ENCODE measurements at regions not wholly inside any gene's neighbourhood (a gene's known extent, or its start where the extent isn't known, plus 50 kb on each side); places are given as distances from the start of the nearest gene placed in this dataset.

- H3K4me1 ChIP-seq (ENCODE audit: low read depth, poor library complexity, severe bottlenecking): no peaks in the 10 kb centered on the region
- H3K4me3 ChIP-seq (IDR thresholded peaks at IDR 0.05; ENCODE audit: insufficient read depth, low read depth, low read length): no peak overlapping the region
- no peak overlapping the region for H3K9ac ChIP-seq
- no peaks in the 10 kb centered on the region for H3K36me3 ChIP-seq (ENCODE audit: insufficient read depth)
- no peak overlapping the region for H3K4me2 ChIP-seq
- no peak overlapping the region for H3K27ac ChIP-seq
- no peaks in the 10 kb centered on the region for H3K27me3 ChIP-seq (ENCODE audit: insufficient read depth, low read depth)
- H4K20me1 ChIP-seq (ENCODE audit: insufficient read depth): no peaks in the 10 kb centered on the region
- TF ChIP-seq, protein P1, sequence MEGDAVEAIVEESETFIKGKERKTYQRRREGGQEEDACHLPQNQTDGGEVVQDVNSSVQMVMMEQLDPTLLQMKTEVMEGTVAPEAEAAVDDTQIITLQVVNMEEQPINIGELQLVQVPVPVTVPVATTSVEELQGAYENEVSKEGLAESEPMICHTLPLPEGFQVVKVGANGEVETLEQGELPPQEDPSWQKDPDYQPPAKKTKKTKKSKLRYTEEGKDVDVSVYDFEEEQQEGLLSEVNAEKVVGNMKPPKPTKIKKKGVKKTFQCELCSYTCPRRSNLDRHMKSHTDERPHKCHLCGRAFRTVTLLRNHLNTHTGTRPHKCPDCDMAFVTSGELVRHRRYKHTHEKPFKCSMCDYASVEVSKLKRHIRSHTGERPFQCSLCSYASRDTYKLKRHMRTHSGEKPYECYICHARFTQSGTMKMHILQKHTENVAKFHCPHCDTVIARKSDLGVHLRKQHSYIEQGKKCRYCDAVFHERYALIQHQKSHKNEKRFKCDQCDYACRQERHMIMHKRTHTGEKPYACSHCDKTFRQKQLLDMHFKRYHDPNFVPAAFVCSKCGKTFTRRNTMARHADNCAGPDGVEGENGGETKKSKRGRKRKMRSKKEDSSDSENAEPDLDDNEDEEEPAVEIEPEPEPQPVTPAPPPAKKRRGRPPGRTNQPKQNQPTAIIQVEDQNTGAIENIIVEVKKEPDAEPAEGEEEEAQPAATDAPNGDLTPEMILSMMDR (conservative IDR thresholded peaks at IDR 0.05; ENCODE audit: low read depth, low read length): no peak
- no peaks in the 10 kb centered on the region for H3K79me2 ChIP-seq (ENCODE audit: insufficient read depth, low read depth)
- H2AFZ ChIP-seq (ENCODE audit: low read depth): no peak overlapping the region
These were observed 374.1 kb upstream of the C16orf82 start for GRCh38 chr16:26692658-26693057.

- H4K20me1 ChIP-seq (ENCODE audit: insufficient read depth): no peaks in the 10 kb centered on the region
- no peaks in the 10 kb centered on the region for H3K79me2 ChIP-seq (ENCODE audit: insufficient read depth, low read depth)
- no peak overlapping the region for H3K4me2 ChIP-seq
- H3K4me3 ChIP-seq (IDR thresholded peaks at IDR 0.05; ENCODE audit: insufficient read depth, low read depth, low read length): no peak overlapping the region
- H3K27me3 ChIP-seq (ENCODE audit: insufficient read depth, low read depth): no peaks in the 10 kb centered on the region
- no peak overlapping the region for H3K27ac ChIP-seq
- no peak overlapping the region for H2AFZ ChIP-seq (ENCODE audit: low read depth)
- no peaks in the 10 kb centered on the region for H3K36me3 ChIP-seq (ENCODE audit: insufficient read depth)
- H3K9ac ChIP-seq: no peak overlapping the region
- TF ChIP-seq, protein P1 (conservative IDR thresholded peaks at IDR 0.05; ENCODE audit: low read depth, low read length): no peak
- H3K4me1 ChIP-seq (ENCODE audit: low read depth, poor library complexity, severe bottlenecking): peaks cover 6% of the 10 kb centered on the region
These were observed 368.9 kb upstream of the C16orf82 start for GRCh38 chr16:26697807-26698206.

- H3K4me2 ChIP-seq: no peak overlapping the region
- H3K27me3 ChIP-seq (ENCODE audit: insufficient read depth, low read depth): no peaks in the 10 kb centered on the region
- H3K36me3 ChIP-seq (ENCODE audit: insufficient read depth): no peaks in the 10 kb centered on the region
- no peak overlapping the region for H3K27ac ChIP-seq
- no peak overlapping the region for H3K4me3 ChIP-seq (IDR thresholded peaks at IDR 0.05; ENCODE audit: insufficient read depth, low read depth, low read length)
- no peak overlapping the region for H2AFZ ChIP-seq (ENCODE audit: low read depth)
- H4K20me1 ChIP-seq (ENCODE audit: insufficient read depth): no peaks in the 10 kb centered on the region
- H3K4me1 ChIP-seq (ENCODE audit: low read depth, poor library complexity, severe bottlenecking): peaks cover 6% of the 10 kb centered on the region
- H3K79me2 ChIP-seq (ENCODE audit: insufficient read depth, low read depth): no peaks in the 10 kb centered on the region
- no peak overlapping the region for H3K9ac ChIP-seq
- TF ChIP-seq, protein P1 (conservative IDR thresholded peaks at IDR 0.05; ENCODE audit: low read depth, low read length): no peak
These were observed 366.5 kb upstream of the C16orf82 start for GRCh38 chr16:26700250-26700649.

DNA sequence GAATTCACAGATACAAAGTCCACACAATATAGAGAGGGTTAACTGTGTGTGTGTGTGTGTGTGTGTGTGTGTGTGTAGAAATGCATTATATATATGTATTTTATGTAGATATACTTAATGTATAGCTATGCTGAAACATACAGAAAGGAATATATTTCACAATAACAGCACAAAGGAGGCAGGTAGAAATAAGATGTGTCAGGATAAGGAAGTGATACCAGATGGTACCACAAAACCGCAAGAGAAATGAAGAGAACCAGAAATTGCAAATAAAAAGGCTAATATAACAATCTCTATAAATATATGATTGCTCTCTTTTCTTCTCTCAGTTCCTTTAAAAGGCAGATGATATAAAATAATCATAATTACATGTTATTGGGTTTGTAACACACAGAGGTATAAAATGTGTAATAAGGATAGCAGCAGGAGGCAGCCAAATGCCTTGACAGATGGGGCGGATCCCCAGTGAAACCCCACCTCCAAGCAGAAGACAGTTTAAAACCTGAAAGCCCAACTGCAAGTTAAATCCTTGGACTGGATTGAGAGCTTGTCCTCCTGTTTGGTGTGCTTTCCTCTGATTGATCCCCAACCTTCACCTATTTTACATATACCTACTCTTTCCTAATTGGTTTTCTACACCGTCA is 365.4 kb upstream of the C16orf82 start:
- H4K20me1 ChIP-seq (ENCODE audit: insufficient read depth): no peaks in the 10 kb centered on the region
- peaks cover 6% of the 10 kb centered on the region for H3K4me1 ChIP-seq (ENCODE audit: low read depth, poor library complexity, severe bottlenecking)
- TF ChIP-seq, protein P1 (conservative IDR thresholded peaks at IDR 0.05; ENCODE audit: low read depth, low read length): no peak
- H2AFZ ChIP-seq (ENCODE audit: low read depth): no peak overlapping the region
- no peaks in the 10 kb centered on the region for H3K27me3 ChIP-seq (ENCODE audit: insufficient read depth, low read depth)
- H3K27ac ChIP-seq: no peak overlapping the region
- no peak overlapping the region for H3K4me3 ChIP-seq (IDR thresholded peaks at IDR 0.05; ENCODE audit: insufficient read depth, low read depth, low read length)
- no peak overlapping the region for H3K4me2 ChIP-seq
- H3K36me3 ChIP-seq (ENCODE audit: insufficient read depth): no peaks in the 10 kb centered on the region
- H3K9ac ChIP-seq: no peak overlapping the region
- no peaks in the 10 kb centered on the region for H3K79me2 ChIP-seq (ENCODE audit: insufficient read depth, low read depth)
